Cardiac muscle cell (in vitro differentiated cells and primary cell): ENCODE measurements at regions not wholly inside any gene's neighbourhood (a gene's known extent, or its start where the extent isn't known, plus 50 kb on each side); places are given as distances from the start of the nearest gene placed in this dataset.

ENCODE experiments used
- DNase-seq, 2 donors: peaks; one replicate each; pipeline versions ENCODE4 v3.0.0 to v3.0.0-alpha.2; 2010 to 2017; ENCODE audit warnings: low read depth in 1 of 2, low spot score in 1 of 2
- H3K27ac ChIP-seq: fragments of 200-600 bp; sonication (generic); 2 replicates; pipeline ENCODE4 v1.5.1; 2016
- H3K27me3 ChIP-seq: fragments of 200-600 bp; sonication (generic); 2 replicates; pipeline ENCODE4 v1.6.0; 2016; ENCODE audit warnings: control low read depth
- H3K36me3 ChIP-seq: fragments of 200-600 bp; sonication (generic); 2 replicates; pipeline ENCODE4 v1.5.1; 2016; ENCODE audit warnings: control low read depth
- H3K4me1 ChIP-seq: fragments of 200-600 bp; sonication (generic); 2 replicates; pipeline ENCODE4 v1.8.1; 2017; ENCODE audit warnings: low read depth, mild to moderate bottlenecking, mixed run types
- H3K4me3 ChIP-seq: fragments of 200-600 bp; sonication (generic); 2 replicates; pipeline ENCODE4 v1.5.1; 2016; ENCODE audit warnings: mild to moderate bottlenecking
- H3K9me3 ChIP-seq: fragments of 200-600 bp; sonication (generic); 2 replicates; pipeline ENCODE4 v1.5.1; 2017; ENCODE audit warnings: low read depth, mild to moderate bottlenecking, control low read depth
- CTCF ChIP-seq: IDR thresholded peaks from 2 replicates; pipeline ENCODE4 v1.5.1; 2012; ENCODE audit warnings: low read depth, mild to moderate bottlenecking, low read length

GRCh38 chr1:166328956-166329355, 162.2 kb upstream of the FAM78B start:
- Histone ChIP-seq H3K4me1 (no peaks in the 10 kb centered on the region), H3K27me3 (no peaks in the 10 kb centered on the region), H3K4me3 (no peak overlapping the region), H3K27ac (no peak overlapping the region), H3K9me3 (no peaks in the 10 kb centered on the region), H3K36me3 (no peaks in the 10 kb centered on the region)
- TF ChIP-seq CTCF = no peak
- DNase-seq = no peak

GRCh38 chr1:166330096-166330495, 163.3 kb upstream of the FAM78B start:
- H3K4me3 ChIP-seq = no peak overlapping the region
- DNase-seq = peak in 1 of 2 donors; percentile 10
- no peaks in the 10 kb centered on the region for H3K36me3 ChIP-seq
- H3K9me3 ChIP-seq = no peaks in the 10 kb centered on the region
- H3K27ac ChIP-seq = no peak overlapping the region
- no peak for TF ChIP-seq CTCF
- H3K4me1 ChIP-seq = no peaks in the 10 kb centered on the region
- no peaks in the 10 kb centered on the region for H3K27me3 ChIP-seq

GRCh38 chr1:166338105-166338504, 171.3 kb upstream of the FAM78B start:
- DNase-seq = no peak
- Histone ChIP-seq H3K27ac (no peak overlapping the region), H3K36me3 (no peaks in the 10 kb centered on the region), H3K9me3 (no peaks in the 10 kb centered on the region), H3K27me3 (no peaks in the 10 kb centered on the region), H3K4me1 (no peaks in the 10 kb centered on the region), H3K4me3 (no peak overlapping the region)
- no peak for TF ChIP-seq CTCF

GRCh38 chr1:166340709-166341108, 173.9 kb upstream of the FAM78B start:
- Histone ChIP-seq H3K4me3 (no peak overlapping the region), H3K27ac (no peak overlapping the region), H3K36me3 (no peaks in the 10 kb centered on the region), H3K27me3 (no peaks in the 10 kb centered on the region), H3K4me1 (no peaks in the 10 kb centered on the region), H3K9me3 (no peaks in the 10 kb centered on the region)
- DNase-seq = no peak
- no peak for TF ChIP-seq CTCF

GRCh38 chr1:166343276-166343675, 176.5 kb upstream of the FAM78B start:
- H3K4me1 ChIP-seq = no peaks in the 10 kb centered on the region
- H3K27me3 ChIP-seq = no peaks in the 10 kb centered on the region
- H3K4me3 ChIP-seq = no peak overlapping the region
- no peaks in the 10 kb centered on the region for H3K36me3 ChIP-seq
- no peak for TF ChIP-seq CTCF
- no peak overlapping the region for H3K27ac ChIP-seq
- no peaks in the 10 kb centered on the region for H3K9me3 ChIP-seq
- DNase-seq = no peak

GRCh38 chr1:166350490-166350889, 183.7 kb upstream of the FAM78B start:
- no peak for DNase-seq
- Histone ChIP-seq H3K4me1 (no peaks in the 10 kb centered on the region), H3K9me3 (no peaks in the 10 kb centered on the region), H3K27ac (no peak overlapping the region), H3K36me3 (no peaks in the 10 kb centered on the region), H3K27me3 (no peaks in the 10 kb centered on the region), H3K4me3 (no peak overlapping the region)
- no peak for TF ChIP-seq CTCF
